ENCODE measurements at regions not wholly inside any gene's neighbourhood (a gene's known extent, or its start where the extent isn't known, plus 50 kb on each side); places are given as distances from the start of the nearest gene placed in this dataset.

DNA sequence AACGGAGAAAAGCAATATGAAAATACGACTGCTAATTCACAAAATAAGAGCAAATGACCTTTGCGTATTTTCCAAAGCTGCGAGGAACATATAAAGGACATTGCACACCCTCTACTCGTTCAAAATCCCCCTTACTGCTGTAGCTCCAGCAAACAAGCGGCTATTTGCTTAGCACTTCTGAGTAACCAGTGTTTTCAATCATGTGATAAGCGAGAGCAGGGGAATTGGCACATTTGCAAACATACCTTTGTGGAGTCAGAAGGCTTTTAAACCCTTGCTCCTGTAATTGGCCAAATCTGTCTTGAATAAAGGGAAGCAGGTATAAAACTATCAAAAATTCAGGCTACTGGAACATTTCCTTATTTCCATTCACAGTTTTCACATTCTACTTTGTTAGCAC, 610.2 kb downstream of the UBE2NL start:
- TF ChIP-seq, protein P1, sequence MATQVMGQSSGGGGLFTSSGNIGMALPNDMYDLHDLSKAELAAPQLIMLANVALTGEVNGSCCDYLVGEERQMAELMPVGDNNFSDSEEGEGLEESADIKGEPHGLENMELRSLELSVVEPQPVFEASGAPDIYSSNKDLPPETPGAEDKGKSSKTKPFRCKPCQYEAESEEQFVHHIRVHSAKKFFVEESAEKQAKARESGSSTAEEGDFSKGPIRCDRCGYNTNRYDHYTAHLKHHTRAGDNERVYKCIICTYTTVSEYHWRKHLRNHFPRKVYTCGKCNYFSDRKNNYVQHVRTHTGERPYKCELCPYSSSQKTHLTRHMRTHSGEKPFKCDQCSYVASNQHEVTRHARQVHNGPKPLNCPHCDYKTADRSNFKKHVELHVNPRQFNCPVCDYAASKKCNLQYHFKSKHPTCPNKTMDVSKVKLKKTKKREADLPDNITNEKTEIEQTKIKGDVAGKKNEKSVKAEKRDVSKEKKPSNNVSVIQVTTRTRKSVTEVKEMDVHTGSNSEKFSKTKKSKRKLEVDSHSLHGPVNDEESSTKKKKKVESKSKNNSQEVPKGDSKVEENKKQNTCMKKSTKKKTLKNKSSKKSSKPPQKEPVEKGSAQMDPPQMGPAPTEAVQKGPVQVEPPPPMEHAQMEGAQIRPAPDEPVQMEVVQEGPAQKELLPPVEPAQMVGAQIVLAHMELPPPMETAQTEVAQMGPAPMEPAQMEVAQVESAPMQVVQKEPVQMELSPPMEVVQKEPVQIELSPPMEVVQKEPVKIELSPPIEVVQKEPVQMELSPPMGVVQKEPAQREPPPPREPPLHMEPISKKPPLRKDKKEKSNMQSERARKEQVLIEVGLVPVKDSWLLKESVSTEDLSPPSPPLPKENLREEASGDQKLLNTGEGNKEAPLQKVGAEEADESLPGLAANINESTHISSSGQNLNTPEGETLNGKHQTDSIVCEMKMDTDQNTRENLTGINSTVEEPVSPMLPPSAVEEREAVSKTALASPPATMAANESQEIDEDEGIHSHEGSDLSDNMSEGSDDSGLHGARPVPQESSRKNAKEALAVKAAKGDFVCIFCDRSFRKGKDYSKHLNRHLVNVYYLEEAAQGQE (IDR thresholded peaks at IDR 0.05; ENCODE audit: low read depth), result no peak
- no peak for TF ChIP-seq EP300 (IDR thresholded peaks at IDR 0.05; ENCODE audit: borderline replicate concordance)
- TF ChIP-seq TCF12 (IDR thresholded peaks at IDR 0.05; ENCODE audit: low read depth), result no peak
- no peak for TF ChIP-seq YY1 (IDR thresholded peaks at IDR 0.05; ENCODE audit: low read depth)
- no peak for TF ChIP-seq NFIC (IDR thresholded peaks at IDR 0.05)
- TF ChIP-seq, protein P2, sequence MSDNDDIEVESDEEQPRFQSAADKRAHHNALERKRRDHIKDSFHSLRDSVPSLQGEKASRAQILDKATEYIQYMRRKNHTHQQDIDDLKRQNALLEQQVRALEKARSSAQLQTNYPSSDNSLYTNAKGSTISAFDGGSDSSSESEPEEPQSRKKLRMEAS (IDR thresholded peaks at IDR 0.05), result no peak
- TF ChIP-seq CREB1 (IDR thresholded peaks at IDR 0.05; ENCODE audit: low read depth), result no peak
- no peak for TF ChIP-seq RAD21 (IDR thresholded peaks at IDR 0.05; ENCODE audit: low read depth)
- TF ChIP-seq TAF1 (IDR thresholded peaks at IDR 0.05; ENCODE audit: low read depth), result no peak

All from Ishikawa (cell line).